ENCODE measurements at regions not wholly inside any gene's neighbourhood (a gene's known extent, or its start where the extent isn't known, plus 50 kb on each side); places are given as distances from the start of the nearest gene placed in this dataset.

- DNase-seq: no peak
These were observed 99.6 kb downstream of the ODF2L start for GRCh38 chr1:86296305-86297205.

- no peak for DNase-seq
These were observed 106.4 kb downstream of the ODF2L start for GRCh38 chr1:86289746-86290145.

- DNase-seq: peak in 1 of 2 experiments; percentile 32
These were observed 107.0 kb downstream of the ODF2L start for GRCh38 chr1:86289161-86289560.

- no peak for DNase-seq
These were observed 107.5 kb downstream of the ODF2L start for GRCh38 chr1:86288586-86289147.

- no peak for DNase-seq
These were observed 110.3 kb downstream of the ODF2L start for GRCh38 chr1:86285796-86286195.

- no peak for DNase-seq
These were observed 113.5 kb downstream of the ODF2L start for GRCh38 chr1:86282611-86283010.

GRCh38 chr1:86277936-86278335 is 118.2 kb downstream of the ODF2L start:
- DNase-seq: no peak

GRCh38 chr1:86273066-86273465 is 116.5 kb upstream of the COL24A1 start:
- no peak for DNase-seq

- no peak for DNase-seq
These were observed 115.5 kb upstream of the COL24A1 start for GRCh38 chr1:86272083-86272482.

GRCh38 chr1:86271046-86271445 is 114.5 kb upstream of the COL24A1 start:
- DNase-seq: no peak

- DNase-seq: no peak
These were observed 106.5 kb upstream of the COL24A1 start for GRCh38 chr1:86263101-86263500.

GRCh38 chr1:86260476-86260875 is 103.9 kb upstream of the COL24A1 start:
- DNase-seq: no peak

GRCh38 chr1:86259390-86259789 is 102.8 kb upstream of the COL24A1 start:
- DNase-seq: no peak

- DNase-seq: no peak
These were observed 101.5 kb upstream of the COL24A1 start for GRCh38 chr1:86258101-86258500.

GRCh38 chr1:86247597-86248279 is 91.2 kb upstream of the COL24A1 start:
- DNase-seq: no peak

- DNase-seq: no peak
These were observed 89.1 kb upstream of the COL24A1 start for GRCh38 chr1:86245566-86246190.

- DNase-seq: no peak
These were observed 83.3 kb upstream of the COL24A1 start for GRCh38 chr1:86239894-86240293.

GRCh38 chr1:86239490-86239889 is 82.9 kb upstream of the COL24A1 start:
- no peak for DNase-seq

GRCh38 chr1:86238226-86238625 is 81.7 kb upstream of the COL24A1 start:
- no peak for DNase-seq

- DNase-seq: no peak
These were observed 79.3 kb upstream of the COL24A1 start for GRCh38 chr1:86235852-86236251.

GRCh38 chr1:86233403-86233802 is 76.8 kb upstream of the COL24A1 start:
- no peak for DNase-seq

GRCh38 chr1:86231076-86231475 is 74.5 kb upstream of the COL24A1 start:
- DNase-seq: peak in 1 of 2 experiments; percentile 53

- DNase-seq: no peak
These were observed 72.9 kb upstream of the COL24A1 start for GRCh38 chr1:86229405-86229975.
